GM12878 (cell line): ENCODE measurements at regions not wholly inside any gene's neighbourhood (a gene's known extent, or its start where the extent isn't known, plus 50 kb on each side); places are given as distances from the start of the nearest gene placed in this dataset.

Experiments used
- ATAC-seq: fragments of 200-7000 bp; cut with Tn5 transposase; 3 replicates; pipeline ENCODE4 v1.9.1; 2020; ENCODE audit warnings: mild to moderate bottlenecking, moderate library complexity
- BruUV-seq: library from RNA; stranded (reverse); fragments of 400-500 nt; replicated peaks from 2 replicates; lab custom pipeline; 2021; lab: Mats Ljungman, UMichigan
- CTCF ChIA-PET: fragments of 300-600 bp; sonication (Branson Sonifier 250); formaldehyde crosslinking; extraction: SDS; loops from one replicate; lab custom pipeline; 2021; ENCODE audit warnings: inconsistent platforms; lab: Yijun Ruan, JAX
- POLR2A ChIA-PET: fragments of 350-600 bp; formaldehyde crosslinking; extraction: SDS; loops from one replicate; lab custom pipeline; 2021; ENCODE audit warnings: inconsistent platforms; lab: Charles Lee
- RAD21 ChIA-PET: fragments of 300-600 bp; sonication (Branson Sonifier 250); formaldehyde crosslinking; loops from one replicate; lab custom pipeline; 2023; ENCODE audit warnings: antibody characterized with exemption; ENCODE audit not compliant: unreplicated experiment; lab: Charles Lee
- SMC1A ChIA-PET: fragments of 300-600 bp; sonication (Branson Sonifier 250); formaldehyde crosslinking; loops from one replicate; lab custom pipeline; 2023; ENCODE audit not compliant: unreplicated experiment, uncharacterized antibody; lab: Charles Lee
- DNase-seq: peaks from one replicate; pipeline ENCODE4 v3.0.0-alpha.2; 2011; ENCODE audit warnings: low read depth, low spot score
- FAIRE-seq: peaks from 3 replicates; lab custom pipeline; 2011; peaks lifted over from hg19 to GRCh38; lab: Jason Lieb, UNC
- H2AFZ ChIP-seq: 2 replicates; pipeline ENCODE4 v1.6.0; 2011; ENCODE audit warnings: low read depth, low read length, control low read depth; ENCODE audit not compliant: control insufficient read depth
- H3K27ac ChIP-seq: 2 replicates; pipeline ENCODE4 v1.5.1; 2011; ENCODE audit warnings: control low read depth; ENCODE audit not compliant: control insufficient read depth, insufficient read depth
- H3K27me3 ChIP-seq, 2 experiments: replicated peaks in 1 of 2; 2 replicates each; pipeline versions ENCODE4 v1.6.0 to v1.6.1; 2011; ENCODE audit warnings: low read length in 1 of 2; ENCODE audit not compliant: control insufficient read depth in 2 of 2, insufficient read depth in 2 of 2
- H3K36me3 ChIP-seq, 2 experiments: 2 replicates each; pipeline ENCODE4 v1.5.1; 2011; ENCODE audit warnings: low read length in 1 of 2; ENCODE audit not compliant: control insufficient read depth in 2 of 2, insufficient read depth in 2 of 2
- H3K4me1 ChIP-seq: 2 replicates; pipeline ENCODE4 v1.6.1; 2011; ENCODE audit warnings: mild to moderate bottlenecking, low read length, moderate library complexity, mixed read lengths; ENCODE audit not compliant: control insufficient read depth, insufficient read depth
- H3K4me2 ChIP-seq: 2 replicates; pipeline ENCODE4 v1.6.0; 2011; ENCODE audit warnings: control low read depth; ENCODE audit not compliant: control insufficient read depth, insufficient read depth
- H3K4me3 ChIP-seq: fragments of 200-600 bp; sonication (generic); 2 replicates; pipeline ENCODE4 v1.5.1; 2016
- H3K79me2 ChIP-seq: 2 replicates; pipeline ENCODE4 v1.6.0; 2011; ENCODE audit warnings: low read length; ENCODE audit not compliant: control insufficient read depth, insufficient read depth
- H3K9ac ChIP-seq: 2 replicates; pipeline ENCODE4 v1.8.0; 2011; ENCODE audit warnings: low read length, control low read depth, mixed read lengths; ENCODE audit not compliant: control insufficient read depth, insufficient read depth
- H3K9me3 ChIP-seq: replicated peaks from 3 replicates; pipeline ENCODE4 v1.5.1; 2011; ENCODE audit warnings: mild to moderate bottlenecking, low read length; ENCODE audit not compliant: control insufficient read depth, insufficient read depth
- H4K20me1 ChIP-seq: 2 replicates; pipeline ENCODE4 v1.6.0; 2011; ENCODE audit not compliant: control insufficient read depth, insufficient read depth
- ATF7 ChIP-seq: fragments of 450-650 bp; IDR thresholded peaks from 2 replicates; pipeline ENCODE4 v1.6.1; 2016; ENCODE audit warnings: low read depth, mild to moderate bottlenecking
- BMI1 ChIP-seq: fragments of 450-650 bp; IDR thresholded peaks from 2 replicates; pipeline ENCODE4 v1.6.1; 2016; ENCODE audit warnings: mild to moderate bottlenecking, moderate library complexity, borderline replicate concordance
- CHD4 ChIP-seq: fragments of 200-600 bp; sonication (generic); IDR thresholded peaks from 2 replicates; pipeline ENCODE4 v1.6.1; 2016; ENCODE audit warnings: mild to moderate bottlenecking
- FOXK2 ChIP-seq: fragments of 450-650 bp; IDR thresholded peaks from 2 replicates; pipeline ENCODE4 v1.6.1; 2017; ENCODE audit warnings: mild to moderate bottlenecking, moderate library complexity
- IRF4 ChIP-seq: IDR thresholded peaks from 2 replicates; pipeline ENCODE4 v1.6.1; 2011; ENCODE audit warnings: low read depth, low read length
- LARP7 ChIP-seq: fragments of 450-650 bp; IDR thresholded peaks from 2 replicates; pipeline ENCODE4 v1.6.1; 2017; ENCODE audit warnings: mild to moderate bottlenecking
- PAX8 ChIP-seq: fragments of 450-650 bp; IDR thresholded peaks from 2 replicates; pipeline ENCODE4 v1.6.1; 2017; ENCODE audit warnings: mild to moderate bottlenecking, moderate library complexity
- PML ChIP-seq: IDR thresholded peaks from 2 replicates; pipeline ENCODE4 v1.6.1; 2012; ENCODE audit warnings: low read length, inconsistent platforms
- RBBP5 ChIP-seq: fragments of 200-600 bp; sonication (generic); conservative IDR thresholded peaks from 2 replicates; pipeline ENCODE4 v1.6.1; 2016
- SMARCA5 ChIP-seq: fragments of 450-650 bp; IDR thresholded peaks from 2 replicates; pipeline ENCODE4 v1.6.1; 2017; ENCODE audit warnings: mild to moderate bottlenecking
- STAT1 ChIP-seq: fragments of 450-650 bp; conservative IDR thresholded peaks from 2 replicates; pipeline ENCODE4 v1.6.1; 2014; ENCODE audit warnings: antibody characterized with exemption, mild to moderate bottlenecking
- TARDBP ChIP-seq: IDR thresholded peaks from 2 replicates; pipeline ENCODE4 v1.6.1; 2016; ENCODE audit warnings: borderline replicate concordance
- YY1 ChIP-seq: IDR thresholded peaks from 2 replicates; pipeline ENCODE4 v1.6.1; 2011; ENCODE audit warnings: low read depth, mild to moderate bottlenecking, low read length
- ZNF384 ChIP-seq: IDR thresholded peaks from 2 replicates; pipeline ENCODE4 v1.6.1; 2012; ENCODE audit warnings: low read depth, mild to moderate bottlenecking, low read length, improper control_type of control experiment, borderline replicate concordance
- WGBS: methylation state at CpG from one replicate; pipeline ENCODE4 v1.1.6; 2016; ENCODE audit warnings: low lambda C conversion rate; ENCODE audit not compliant: insufficient replicate concordance, insufficient coverage; ENCODE audit errors: missing lambda C conversion rate; 5-methylcytosine and 5-hydroxymethylcytosine counted together
- in situ Hi-C: fragments of 300-500 bp; cut with MboI; formaldehyde crosslinking; loops from 9 replicates; pipeline ENCODE4 v1.14.3; 2018; ENCODE audit warnings: mixed read lengths
- intact Hi-C: fragments of 100-400 bp; cut with micrococcal nuclease; formaldehyde crosslinking; loops from one replicate; pipeline ENCODE4 v1.14.2; 2022; ENCODE audit not compliant: unreplicated experiment
- TF ChIP-seq, protein P1 (sequence below): fragments of 450-650 bp; IDR thresholded peaks from 2 replicates; pipeline ENCODE4 v1.6.1; 2018; ENCODE audit warnings: borderline replicate concordance, mild to moderate bottlenecking; ENCODE audit not compliant: partially characterized antibody
- TF ChIP-seq, protein P2 (sequence below): fragments of 450-650 bp; IDR thresholded peaks from 2 replicates; pipeline ENCODE4 v1.6.1; 2017; ENCODE audit warnings: mild to moderate bottlenecking
- TF ChIP-seq, protein P3 (sequence below): IDR thresholded peaks from 2 replicates; pipeline ENCODE4 v1.6.1; 2011; ENCODE audit warnings: borderline replicate concordance, low read depth, mild to moderate bottlenecking, moderate library complexity, mixed read lengths, low read length; ENCODE audit not compliant: insufficient read depth; ENCODE audit errors: extremely low read length
- TF ChIP-seq, protein P4 (sequence below): IDR thresholded peaks from 2 replicates; pipeline ENCODE4 v1.6.1; 2012; ENCODE audit warnings: low read length, inconsistent platforms

DNA sequence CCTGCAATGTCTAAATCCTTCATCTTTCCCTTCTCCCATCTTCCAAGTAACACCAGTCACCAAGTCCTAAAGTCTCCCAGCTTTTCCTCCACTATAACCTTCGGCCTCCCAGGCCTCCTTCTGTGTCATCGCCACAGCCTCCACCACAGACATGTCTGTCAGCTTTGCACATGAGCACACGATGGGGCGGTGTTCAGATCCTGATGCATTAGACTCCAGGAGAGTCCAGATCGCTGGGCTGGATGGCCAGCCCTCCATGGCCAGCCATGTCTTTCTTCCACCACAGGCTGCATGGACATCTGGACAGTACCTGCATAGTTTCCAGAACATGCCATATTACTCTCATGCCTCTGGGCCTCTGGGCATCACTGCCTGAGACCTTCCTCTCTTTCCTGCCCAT lies 974.2 kb upstream of the ZNF722 start (continued):
- TF ChIP-seq, protein P1, sequence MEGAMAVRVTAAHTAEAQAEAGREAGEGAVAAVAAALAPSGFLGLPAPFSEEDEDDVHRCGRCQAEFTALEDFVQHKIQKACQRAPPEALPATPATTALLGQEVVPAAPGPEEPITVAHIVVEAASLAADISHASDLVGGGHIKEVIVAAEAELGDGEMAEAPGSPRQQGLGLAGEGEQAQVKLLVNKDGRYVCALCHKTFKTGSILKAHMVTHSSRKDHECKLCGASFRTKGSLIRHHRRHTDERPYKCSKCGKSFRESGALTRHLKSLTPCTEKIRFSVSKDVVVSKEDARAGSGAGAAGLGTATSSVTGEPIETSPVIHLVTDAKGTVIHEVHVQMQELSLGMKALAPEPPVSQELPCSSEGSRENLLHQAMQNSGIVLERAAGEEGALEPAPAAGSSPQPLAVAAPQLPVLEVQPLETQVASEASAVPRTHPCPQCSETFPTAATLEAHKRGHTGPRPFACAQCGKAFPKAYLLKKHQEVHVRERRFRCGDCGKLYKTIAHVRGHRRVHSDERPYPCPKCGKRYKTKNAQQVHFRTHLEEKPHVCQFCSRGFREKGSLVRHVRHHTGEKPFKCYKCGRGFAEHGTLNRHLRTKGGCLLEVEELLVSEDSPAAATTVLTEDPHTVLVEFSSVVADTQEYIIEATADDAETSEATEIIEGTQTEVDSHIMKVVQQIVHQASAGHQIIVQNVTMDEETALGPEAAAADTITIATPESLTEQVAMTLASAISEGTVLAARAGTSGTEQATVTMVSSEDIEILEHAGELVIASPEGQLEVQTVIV: no peak

DNA sequence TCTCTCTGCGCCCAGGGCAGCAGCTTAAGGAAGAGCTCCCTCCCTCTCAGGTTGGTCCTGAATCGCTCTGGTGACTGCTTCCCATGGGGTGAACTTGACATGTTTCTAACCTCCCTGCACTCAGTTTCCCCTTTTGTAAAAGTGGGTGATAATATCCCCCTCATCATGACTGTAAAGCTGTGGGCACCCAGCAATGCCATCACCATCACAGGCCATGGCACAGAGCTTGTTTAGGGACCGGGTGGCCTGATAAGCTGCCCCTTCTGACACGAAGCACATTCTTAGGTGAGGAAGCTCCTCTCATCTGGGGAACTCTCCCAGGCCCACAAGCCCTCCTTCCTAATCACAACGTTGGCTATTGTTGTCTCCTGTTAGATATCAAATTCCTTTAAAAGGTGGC lies 972.8 kb upstream of the ZNF722 start:
- TF ChIP-seq BMI1 (no peak), IRF4 (no peak), CHD4 (no peak), PML (no peak), TARDBP (no peak), SMARCA5 (no peak), STAT1 (no peak), PAX8 (no peak), LARP7 (no peak), RBBP5 (no peak), YY1 (no peak), ZNF384 (no peak), ATF7 (no peak), FOXK2 (no peak)
- TF ChIP-seq, protein P2, sequence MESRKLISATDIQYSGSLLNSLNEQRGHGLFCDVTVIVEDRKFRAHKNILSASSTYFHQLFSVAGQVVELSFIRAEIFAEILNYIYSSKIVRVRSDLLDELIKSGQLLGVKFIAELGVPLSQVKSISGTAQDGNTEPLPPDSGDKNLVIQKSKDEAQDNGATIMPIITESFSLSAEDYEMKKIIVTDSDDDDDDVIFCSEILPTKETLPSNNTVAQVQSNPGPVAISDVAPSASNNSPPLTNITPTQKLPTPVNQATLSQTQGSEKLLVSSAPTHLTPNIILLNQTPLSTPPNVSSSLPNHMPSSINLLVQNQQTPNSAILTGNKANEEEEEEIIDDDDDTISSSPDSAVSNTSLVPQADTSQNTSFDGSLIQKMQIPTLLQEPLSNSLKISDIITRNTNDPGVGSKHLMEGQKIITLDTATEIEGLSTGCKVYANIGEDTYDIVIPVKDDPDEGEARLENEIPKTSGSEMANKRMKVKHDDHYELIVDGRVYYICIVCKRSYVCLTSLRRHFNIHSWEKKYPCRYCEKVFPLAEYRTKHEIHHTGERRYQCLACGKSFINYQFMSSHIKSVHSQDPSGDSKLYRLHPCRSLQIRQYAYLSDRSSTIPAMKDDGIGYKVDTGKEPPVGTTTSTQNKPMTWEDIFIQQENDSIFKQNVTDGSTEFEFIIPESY: no peak
- TF ChIP-seq, protein P3, sequence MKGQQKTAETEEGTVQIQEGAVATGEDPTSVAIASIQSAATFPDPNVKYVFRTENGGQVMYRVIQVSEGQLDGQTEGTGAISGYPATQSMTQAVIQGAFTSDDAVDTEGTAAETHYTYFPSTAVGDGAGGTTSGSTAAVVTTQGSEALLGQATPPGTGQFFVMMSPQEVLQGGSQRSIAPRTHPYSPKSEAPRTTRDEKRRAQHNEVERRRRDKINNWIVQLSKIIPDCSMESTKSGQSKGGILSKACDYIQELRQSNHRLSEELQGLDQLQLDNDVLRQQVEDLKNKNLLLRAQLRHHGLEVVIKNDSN: no peak
- TF ChIP-seq, protein P4, sequence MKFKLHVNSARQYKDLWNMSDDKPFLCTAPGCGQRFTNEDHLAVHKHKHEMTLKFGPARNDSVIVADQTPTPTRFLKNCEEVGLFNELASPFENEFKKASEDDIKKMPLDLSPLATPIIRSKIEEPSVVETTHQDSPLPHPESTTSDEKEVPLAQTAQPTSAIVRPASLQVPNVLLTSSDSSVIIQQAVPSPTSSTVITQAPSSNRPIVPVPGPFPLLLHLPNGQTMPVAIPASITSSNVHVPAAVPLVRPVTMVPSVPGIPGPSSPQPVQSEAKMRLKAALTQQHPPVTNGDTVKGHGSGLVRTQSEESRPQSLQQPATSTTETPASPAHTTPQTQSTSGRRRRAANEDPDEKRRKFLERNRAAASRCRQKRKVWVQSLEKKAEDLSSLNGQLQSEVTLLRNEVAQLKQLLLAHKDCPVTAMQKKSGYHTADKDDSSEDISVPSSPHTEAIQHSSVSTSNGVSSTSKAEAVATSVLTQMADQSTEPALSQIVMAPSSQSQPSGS: no peak
- TF ChIP-seq, all 136 proteins: peak for 0
- ChIA-PET SMC1A (no interaction called here), POLR2A (no interaction called here), CTCF (no interaction called here), RAD21 (no interaction called here)
- no peaks in the 10 kb centered on the region for H3K36me3 ChIP-seq
- H4K20me1 ChIP-seq: no peaks in the 10 kb centered on the region
- H3K4me3 ChIP-seq: no peak overlapping the region
- H3K79me2 ChIP-seq: no peaks in the 10 kb centered on the region
- in situ Hi-C loops: no loop called here
- H3K4me1 ChIP-seq: no peaks in the 10 kb centered on the region
- H3K27ac ChIP-seq: no peak overlapping the region
- no peak overlapping the region for H3K9ac ChIP-seq
- no peaks in the 10 kb centered on the region for H3K27me3 ChIP-seq
- no peaks in the 10 kb centered on the region; the same call in 2 of the 3 replicates for H3K9me3 ChIP-seq
- no peak for DNase-seq
- BruUV-seq: no TSS peak
- WGBS: 0% methylated on average over 5 of the region's 5 CpGs
- H2AFZ ChIP-seq: no peak overlapping the region
- no peak for ATAC-seq
- no peak overlapping the region for H3K4me2 ChIP-seq
- intact Hi-C loops: no loop called here
- FAIRE-seq: no peak
